ENCODE measurements at regions not wholly inside any gene's neighbourhood (a gene's known extent, or its start where the extent isn't known, plus 50 kb on each side); places are given as distances from the start of the nearest gene placed in this dataset.
"Not testable (repeated sequence)": the region's sequence is repeated elsewhere in the genome, so short reads cannot be mapped to it uniquely, and the experiment has no call there.

DNA sequence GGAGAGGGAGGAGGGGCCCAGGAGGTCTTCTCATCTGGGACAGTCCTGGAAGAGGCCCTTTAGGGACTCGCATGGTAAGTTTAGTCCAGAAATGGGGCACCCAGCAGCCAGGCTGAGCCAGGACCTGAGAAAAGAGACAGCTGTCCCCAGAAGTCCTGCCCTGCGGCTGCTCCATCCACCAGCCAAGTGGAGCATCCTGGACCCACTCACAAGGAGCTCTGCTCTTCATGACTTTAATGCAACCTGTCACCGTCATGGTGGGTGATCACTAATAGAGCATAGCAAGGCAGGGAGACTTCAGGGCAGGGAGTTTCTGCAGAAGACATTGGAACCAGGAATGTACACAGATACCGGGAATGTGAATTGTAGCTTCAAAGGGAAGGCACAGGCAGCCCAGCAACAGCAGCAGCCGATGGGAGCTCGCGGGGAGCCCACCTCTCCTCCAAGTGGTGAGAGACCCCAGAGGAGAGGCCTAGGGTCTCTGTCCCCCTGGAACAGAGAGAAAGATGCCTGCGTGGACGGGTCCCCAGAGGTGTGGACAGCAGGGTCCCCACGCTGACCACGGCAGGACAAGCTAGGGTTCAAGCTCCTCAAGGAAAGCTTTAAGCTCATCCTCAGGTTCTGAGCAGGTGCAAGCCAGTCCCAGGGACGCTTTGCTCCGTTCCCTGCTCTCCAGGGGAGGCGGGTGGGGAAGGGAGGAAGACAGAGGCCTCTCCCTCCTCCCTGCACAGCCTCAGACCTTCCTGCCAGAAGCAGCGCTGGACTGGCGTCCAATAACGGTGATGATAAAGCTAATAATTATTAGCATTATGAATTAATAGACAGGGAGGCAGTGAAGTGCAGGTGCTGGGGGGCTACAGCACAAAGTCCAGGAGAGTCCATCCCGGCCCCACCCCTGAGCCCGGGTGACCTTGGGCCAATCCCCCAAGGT is 335.3 kb downstream of the ADGRD1 start:
- not testable (repeated sequence) for DNase-seq (ENCODE audit: low read depth)

GRCh38 chr12:131289807-131290206 is 336.1 kb downstream of the ADGRD1 start:
- DNase-seq (ENCODE audit: low read depth) = not testable (repeated sequence)

GRCh38 chr12:131290255-131290959 is 336.7 kb downstream of the ADGRD1 start:
- DNase-seq (ENCODE audit: low read depth) = no peak

GRCh38 chr12:131293071-131294015 is 339.6 kb downstream of the ADGRD1 start:
- not testable (repeated sequence) for DNase-seq (ENCODE audit: low read depth)

- not testable (repeated sequence) for DNase-seq (ENCODE audit: low read depth)
These were observed 341.0 kb downstream of the ADGRD1 start for GRCh38 chr12:131294716-131295115.

- not testable (repeated sequence) for DNase-seq (ENCODE audit: low read depth)
These were observed 341.4 kb downstream of the ADGRD1 start for GRCh38 chr12:131295117-131295516.

- not testable (repeated sequence) for DNase-seq (ENCODE audit: low read depth)
These were observed 341.9 kb downstream of the ADGRD1 start for GRCh38 chr12:131295559-131295958.

DNA sequence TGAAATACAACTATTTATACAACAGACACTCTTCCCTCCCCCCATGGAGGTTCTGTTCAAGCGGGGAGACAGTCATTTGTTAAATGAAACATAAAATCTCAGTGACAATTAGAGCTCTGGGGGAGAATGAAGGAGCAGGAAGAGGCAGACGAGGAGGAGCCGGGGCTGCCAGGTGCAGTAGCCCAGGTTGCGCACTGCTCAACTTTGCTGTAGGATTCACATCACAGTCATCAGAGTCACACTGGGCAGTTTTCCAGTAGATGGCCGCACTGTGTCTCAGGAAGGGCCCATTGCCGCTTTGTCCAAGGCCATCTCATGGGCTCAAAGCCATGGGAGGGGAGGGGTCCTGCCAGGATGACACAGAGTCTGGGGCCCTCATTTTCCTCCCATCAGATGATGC is 342.4 kb downstream of the ADGRD1 start:
- DNase-seq (ENCODE audit: low read depth) = not testable (repeated sequence)

- not testable (repeated sequence) for DNase-seq (ENCODE audit: low read depth)
These were observed 342.9 kb downstream of the ADGRD1 start for GRCh38 chr12:131296651-131297050.

GRCh38 chr12:131298526-131299369 is 345.0 kb downstream of the ADGRD1 start:
- not testable (repeated sequence) for DNase-seq (ENCODE audit: low read depth)

DNA sequence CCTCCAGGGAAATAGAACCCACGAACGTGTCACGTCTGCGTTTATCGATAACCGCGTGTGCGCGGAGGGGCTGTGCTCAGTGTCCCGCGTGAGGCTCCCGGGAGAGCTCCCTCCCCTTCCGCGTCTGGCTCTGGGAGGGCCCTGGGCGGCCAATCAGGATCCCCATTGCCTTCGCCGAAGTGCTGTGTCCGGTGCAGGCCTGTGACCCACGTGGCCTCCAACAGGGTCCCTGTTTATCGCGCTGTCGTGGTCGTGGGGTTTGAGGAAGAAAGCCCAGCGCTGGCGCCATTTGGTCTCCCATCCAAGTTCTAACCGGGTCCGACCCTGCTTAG is 345.6 kb downstream of the ADGRD1 start:
- not testable (repeated sequence) for DNase-seq (ENCODE audit: low read depth)

- not testable (repeated sequence) for DNase-seq (ENCODE audit: low read depth)
These were observed 349.9 kb downstream of the ADGRD1 start for GRCh38 chr12:131303576-131303975.

GRCh38 chr12:131304642-131305041 is 350.9 kb downstream of the ADGRD1 start:
- DNase-seq (ENCODE audit: low read depth) = not testable (repeated sequence)

DNA sequence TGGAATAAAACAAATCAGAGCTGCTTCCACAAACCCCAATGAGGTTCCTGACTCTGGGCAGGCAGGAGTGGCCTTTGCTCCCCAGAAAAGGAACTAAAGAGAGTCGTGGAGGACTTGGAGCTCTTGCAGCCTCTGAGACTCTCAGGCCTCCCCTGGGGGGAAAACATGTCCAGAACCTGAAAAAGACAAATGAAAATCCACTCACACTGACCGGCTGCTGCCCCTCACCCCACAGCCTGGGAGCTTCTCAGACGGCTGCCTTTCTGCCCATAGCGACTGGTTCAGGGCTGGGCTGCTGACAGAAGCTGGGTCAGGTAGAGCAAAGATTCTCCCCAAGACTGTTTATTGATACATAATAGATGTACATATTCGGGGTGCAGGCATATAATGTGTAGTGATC is 356.0 kb downstream of the ADGRD1 start:
- DNase-seq (ENCODE audit: low read depth) = no peak

GRCh38 chr12:131310227-131310969 is 356.7 kb downstream of the ADGRD1 start:
- DNase-seq (ENCODE audit: low read depth) = not testable (repeated sequence)

GRCh38 chr12:131311279-131311722 is 357.6 kb downstream of the ADGRD1 start:
- DNase-seq (ENCODE audit: low read depth) = not testable (repeated sequence)

- DNase-seq (ENCODE audit: low read depth) = no peak
These were observed 358.1 kb downstream of the ADGRD1 start for GRCh38 chr12:131311764-131312163.

DNA sequence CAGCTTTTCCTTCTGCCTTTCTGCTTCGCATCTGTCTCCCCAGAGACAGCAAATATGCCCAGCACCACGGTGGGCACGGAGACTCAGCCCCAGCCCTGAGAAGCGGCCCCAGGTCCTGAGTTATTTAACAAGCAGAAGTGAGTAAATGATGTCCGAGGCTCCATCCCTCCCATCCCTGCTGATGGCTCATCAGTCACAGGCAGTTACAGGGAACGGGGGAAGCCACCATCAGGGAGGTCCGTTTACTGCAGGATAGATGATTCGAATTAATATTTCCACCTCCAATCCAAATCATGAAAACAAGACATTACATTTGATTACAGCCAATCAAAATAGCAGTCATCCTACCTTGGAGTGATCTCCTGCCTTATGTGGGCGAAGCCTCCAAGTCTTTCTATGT is 358.7 kb downstream of the ADGRD1 start:
- not testable (repeated sequence) for DNase-seq (ENCODE audit: low read depth)

DNA sequence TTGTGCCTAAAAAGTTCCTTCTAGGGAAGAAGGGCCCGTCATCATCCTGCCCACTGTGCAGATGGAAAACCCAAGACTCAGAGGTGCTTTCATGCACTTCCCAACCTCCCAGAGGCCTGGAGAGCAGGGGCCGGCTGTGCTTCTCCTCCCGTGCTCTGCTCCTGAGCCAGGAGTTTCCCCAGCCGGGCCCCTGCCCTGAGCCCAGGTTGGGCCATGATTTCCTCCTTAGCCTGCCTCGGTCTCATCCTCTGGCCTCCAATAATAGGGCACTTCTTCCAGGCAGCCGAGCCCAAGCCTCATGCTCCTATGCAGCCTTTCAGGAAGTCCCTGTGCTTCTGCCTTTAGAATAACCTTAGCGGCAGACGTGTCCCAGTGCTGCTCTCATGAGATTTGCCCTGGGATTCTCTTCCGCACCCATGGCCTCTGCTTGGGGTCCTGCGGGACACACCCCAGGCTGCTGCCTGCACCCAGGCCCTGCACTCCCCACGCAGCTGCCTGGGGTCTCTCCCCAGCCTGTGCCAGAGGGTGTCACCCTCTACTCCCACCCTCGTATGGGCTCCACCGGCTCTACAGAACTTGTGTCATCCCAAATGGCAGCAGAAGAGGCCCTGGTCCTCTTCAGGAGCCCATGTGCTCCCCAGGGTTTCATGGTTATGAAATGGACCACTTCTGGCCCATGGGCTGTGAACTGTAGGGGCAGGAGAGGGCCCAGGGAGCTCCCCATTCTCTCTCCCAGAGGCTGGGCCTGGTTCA is 359.3 kb downstream of the ADGRD1 start:
- no peak for DNase-seq (ENCODE audit: low read depth)

Measured in EH (cell line).